Neural progenitor cell (in vitro differentiated cells): ENCODE measurements at regions not wholly inside any gene's neighbourhood (a gene's known extent, or its start where the extent isn't known, plus 50 kb on each side); places are given as distances from the start of the nearest gene placed in this dataset.
A peak's percentile ranks its signal among the peaks of the same experiment; 100 is the strongest.

Experiments
- DNase-seq: peaks from one replicate; pipeline ENCODE4 v3.0.0-alpha.2; 2016; ENCODE audit warnings: low spot score
- H2AFZ ChIP-seq: fragments of 200-600 bp; sonication (generic); replicated peaks from 2 replicates; pipeline ENCODE4 v1.6.1; 2016; ENCODE audit warnings: antibody characterized with exemption
- H3F3A ChIP-seq: fragments of 200-600 bp; sonication (generic); 2 replicates; pipeline ENCODE4 v1.6.1; 2016; ENCODE audit warnings: antibody characterized with exemption, low read depth
- H3K27ac ChIP-seq: fragments of 200-600 bp; sonication (generic); 2 replicates; pipeline ENCODE4 v1.5.1; 2016; ENCODE audit warnings: mild to moderate bottlenecking
- H3K27me3 ChIP-seq: fragments of 200-600 bp; sonication (generic); 2 replicates; pipeline ENCODE4 v1.6.1; 2016; ENCODE audit warnings: mild to moderate bottlenecking, moderate library complexity
- H3K36me3 ChIP-seq: fragments of 200-600 bp; sonication (generic); 2 replicates; pipeline ENCODE4 v1.5.1; 2016
- H3K4me1 ChIP-seq: fragments of 200-600 bp; sonication (generic); 2 replicates; pipeline ENCODE4 v1.6.1; 2016; ENCODE audit warnings: mixed run types
- H3K4me2 ChIP-seq: fragments of 200-600 bp; sonication (generic); 2 replicates; pipeline ENCODE4 v1.6.1; 2016
- H3K4me3 ChIP-seq: fragments of 200-600 bp; sonication (generic); 2 replicates; pipeline ENCODE4 v1.5.1; 2016
- H3K79me2 ChIP-seq: fragments of 200-600 bp; sonication (generic); 2 replicates; pipeline ENCODE4 v1.6.1; 2016; ENCODE audit warnings: low read depth
- H3K9ac ChIP-seq: fragments of 200-600 bp; sonication (generic); 2 replicates; pipeline ENCODE4 v1.6.1; 2016
- H3K9me3 ChIP-seq: fragments of 200-600 bp; sonication (generic); 2 replicates; pipeline ENCODE4 v1.5.1; 2016; ENCODE audit warnings: low read depth
- H4K20me1 ChIP-seq: fragments of 200-600 bp; sonication (generic); 2 replicates; pipeline ENCODE4 v1.6.1; 2016; ENCODE audit warnings: low read depth
- H3K27ac Mint-ChIP-seq: 3 replicates; pipeline ENCODE4 v1.8.0; 2021; ENCODE audit warnings: mixed read lengths
- H3K27me3 Mint-ChIP-seq: 2 replicates; pipeline ENCODE4 v1.8.0; 2022; ENCODE audit warnings: low read depth, mild to moderate bottlenecking, inconsistent platforms, moderate library complexity, mixed read lengths; ENCODE audit not compliant: insufficient read depth
- H3K36me3 Mint-ChIP-seq: 3 replicates; pipeline ENCODE4 v1.8.0; 2021; ENCODE audit warnings: mixed read lengths
- H3K4me1 Mint-ChIP-seq: 3 replicates; pipeline ENCODE4 v1.8.0; 2021; ENCODE audit warnings: mixed read lengths
- H3K4me3 Mint-ChIP-seq: 3 replicates; pipeline ENCODE4 v1.8.0; 2021; ENCODE audit warnings: mild to moderate bottlenecking, moderate library complexity, mixed read lengths
- H3K9me3 Mint-ChIP-seq: 3 replicates; pipeline ENCODE4 v1.8.0; 2020; ENCODE audit warnings: mixed read lengths
- EZH2 ChIP-seq: fragments of 200-600 bp; sonication (generic); IDR thresholded peaks from 2 replicates; pipeline ENCODE4 v1.6.1; 2017; ENCODE audit warnings: antibody characterized with exemption, mild to moderate bottlenecking, moderate library complexity
- EZH2phosphoT487 ChIP-seq: fragments of 200-600 bp; sonication (generic); IDR thresholded peaks from 2 replicates; pipeline ENCODE4 v1.6.1; 2017; ENCODE audit warnings: antibody characterized with exemption
- TF ChIP-seq, protein P1 (sequence below): fragments of 200-600 bp; sonication (generic); IDR thresholded peaks from 2 replicates; pipeline ENCODE4 v1.5.1; 2017; ENCODE audit warnings: antibody characterized with exemption, mild to moderate bottlenecking

DNA sequence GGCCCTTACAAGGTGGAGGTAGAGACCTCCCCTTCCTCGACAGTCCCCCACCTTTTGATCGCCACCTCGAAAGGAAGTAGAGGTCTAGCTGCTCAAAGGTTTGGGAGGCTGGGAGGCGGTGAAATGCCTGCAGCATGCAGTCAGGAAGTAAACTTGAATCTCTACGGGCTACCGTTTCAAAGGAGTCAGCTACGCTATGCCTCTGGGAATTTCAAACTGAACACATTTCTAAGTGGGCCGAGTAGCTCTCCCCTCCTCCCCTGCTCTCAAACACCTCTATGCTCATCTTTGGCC lies 68.0 kb downstream of the CXCL12 start:
- Histone ChIP-seq H4K20me1 (no peaks in the 10 kb centered on the region), H3K27ac (no peak overlapping the region), H3K9me3 (no peaks in the 10 kb centered on the region), H3F3A (no peaks in the 10 kb centered on the region), H3K9ac (no peak overlapping the region), H3K36me3 (no peaks in the 10 kb centered on the region), H3K4me3 (no peak overlapping the region), H3K27me3 (peaks cover 4% of the 10 kb centered on the region), H2AFZ (no peak overlapping the region), H3K4me1 (no peaks in the 10 kb centered on the region), H3K4me2 (no peak overlapping the region), H3K79me2 (no peaks in the 10 kb centered on the region)
- peaks cover 4% of the 10 kb centered on the region for H3K27me3 Mint-ChIP-seq
- H3K4me1 Mint-ChIP-seq: no peaks in the 10 kb centered on the region
- DNase-seq: no peak
- no peak overlapping the region for H3K4me3 Mint-ChIP-seq
- no peak overlapping the region for H3K27ac Mint-ChIP-seq
- peaks cover 4% of the 10 kb centered on the region for H3K9me3 Mint-ChIP-seq
- no peak for TF ChIP-seq EZH2
- TF ChIP-seq EZH2phosphoT487: no peak
- TF ChIP-seq, protein P1, sequence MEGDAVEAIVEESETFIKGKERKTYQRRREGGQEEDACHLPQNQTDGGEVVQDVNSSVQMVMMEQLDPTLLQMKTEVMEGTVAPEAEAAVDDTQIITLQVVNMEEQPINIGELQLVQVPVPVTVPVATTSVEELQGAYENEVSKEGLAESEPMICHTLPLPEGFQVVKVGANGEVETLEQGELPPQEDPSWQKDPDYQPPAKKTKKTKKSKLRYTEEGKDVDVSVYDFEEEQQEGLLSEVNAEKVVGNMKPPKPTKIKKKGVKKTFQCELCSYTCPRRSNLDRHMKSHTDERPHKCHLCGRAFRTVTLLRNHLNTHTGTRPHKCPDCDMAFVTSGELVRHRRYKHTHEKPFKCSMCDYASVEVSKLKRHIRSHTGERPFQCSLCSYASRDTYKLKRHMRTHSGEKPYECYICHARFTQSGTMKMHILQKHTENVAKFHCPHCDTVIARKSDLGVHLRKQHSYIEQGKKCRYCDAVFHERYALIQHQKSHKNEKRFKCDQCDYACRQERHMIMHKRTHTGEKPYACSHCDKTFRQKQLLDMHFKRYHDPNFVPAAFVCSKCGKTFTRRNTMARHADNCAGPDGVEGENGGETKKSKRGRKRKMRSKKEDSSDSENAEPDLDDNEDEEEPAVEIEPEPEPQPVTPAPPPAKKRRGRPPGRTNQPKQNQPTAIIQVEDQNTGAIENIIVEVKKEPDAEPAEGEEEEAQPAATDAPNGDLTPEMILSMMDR: no peak
- no peaks in the 10 kb centered on the region for H3K36me3 Mint-ChIP-seq

- Histone ChIP-seq H3K4me2 (no peak overlapping the region), H3K27me3 (peaks cover 10% of the 10 kb centered on the region), H4K20me1 (no peaks in the 10 kb centered on the region), H3K27ac (no peak overlapping the region), H3K4me1 (no peaks in the 10 kb centered on the region), H2AFZ (no peak overlapping the region), H3K9ac (no peak overlapping the region), H3K4me3 (no peak overlapping the region), H3K79me2 (no peaks in the 10 kb centered on the region), H3K9me3 (no peaks in the 10 kb centered on the region), H3K36me3 (no peaks in the 10 kb centered on the region), H3F3A (no peaks in the 10 kb centered on the region)
- TF ChIP-seq, protein P1: no peak
- TF ChIP-seq EZH2phosphoT487 (no peak), EZH2 (no peak)
- Mint-ChIP-seq H3K27me3 (peaks cover 4% of the 10 kb centered on the region), H3K4me1 (peaks cover 4% of the 10 kb centered on the region), H3K9me3 (peaks cover 4% of the 10 kb centered on the region), H3K27ac (no peak overlapping the region), H3K36me3 (no peaks in the 10 kb centered on the region), H3K4me3 (no peak overlapping the region)
- DNase-seq: peak; percentile 16
Measured at GRCh38 chr10:44316187-44316921, 68.5 kb downstream of the CXCL12 start.

DNA sequence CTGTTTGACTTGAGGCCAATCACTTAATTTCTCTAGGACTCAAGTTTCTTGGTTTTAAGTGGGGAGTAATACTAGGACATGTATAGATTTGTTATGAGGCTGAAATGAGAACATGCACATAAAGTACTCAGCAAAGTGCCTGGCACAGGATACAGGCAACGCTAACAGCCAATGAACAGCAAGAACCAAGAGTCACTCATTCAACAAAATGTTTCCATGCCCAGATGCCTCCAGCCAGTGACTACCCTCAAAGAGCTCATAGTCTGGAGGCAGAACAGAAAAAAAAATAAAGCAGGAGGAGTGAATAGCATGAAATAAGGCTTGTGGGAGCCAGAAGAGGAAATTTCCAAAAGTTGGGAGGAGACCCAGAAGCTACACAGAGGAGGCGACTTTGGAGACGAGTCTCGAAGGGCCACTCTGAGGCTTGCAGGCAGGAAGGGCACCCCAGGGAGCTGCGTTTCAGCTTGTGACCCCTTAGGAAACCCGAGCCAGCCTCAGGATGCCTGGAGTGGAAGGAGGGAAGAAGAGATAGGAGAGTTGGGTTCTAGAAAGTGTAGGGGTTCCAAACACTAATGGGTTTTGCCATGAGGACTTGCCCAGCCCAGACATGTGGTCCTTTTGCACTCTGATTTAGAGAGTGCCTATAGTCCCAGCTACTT lies 70.0 kb downstream of the CXCL12 start:
- TF ChIP-seq, protein P1: no peak
- no peak for TF ChIP-seq EZH2
- TF ChIP-seq EZH2phosphoT487: no peak

More for the DNA sequence above, 70.0 kb downstream of the CXCL12 start:
- H3K27me3 Mint-ChIP-seq: peaks cover 7% of the 10 kb centered on the region
- peak overlapping the region; percentile 55 for H3K4me3 Mint-ChIP-seq
- Histone ChIP-seq H3K4me1 (no peaks in the 10 kb centered on the region), H3K36me3 (no peaks in the 10 kb centered on the region), H3K4me3 (no peak overlapping the region), H3K79me2 (no peaks in the 10 kb centered on the region), H4K20me1 (no peaks in the 10 kb centered on the region), H2AFZ (no peak overlapping the region), H3K9ac (no peak overlapping the region), H3K27ac (no peak overlapping the region), H3K4me2 (no peak overlapping the region), H3F3A (no peaks in the 10 kb centered on the region), H3K9me3 (no peaks in the 10 kb centered on the region), H3K27me3 (peaks cover 22% of the 10 kb centered on the region)
- H3K36me3 Mint-ChIP-seq: no peaks in the 10 kb centered on the region
- no peak for DNase-seq
- peaks cover 6% of the 10 kb centered on the region for H3K9me3 Mint-ChIP-seq
- H3K27ac Mint-ChIP-seq: no peak overlapping the region
- peaks cover 10% of the 10 kb centered on the region for H3K4me1 Mint-ChIP-seq
